ENCODE measurements at regions not wholly inside any gene's neighbourhood (a gene's known extent, or its start where the extent isn't known, plus 50 kb on each side); places are given as distances from the start of the nearest gene placed in this dataset.

GRCh38 chr5:124477577-124477976, 268.9 kb downstream of the ZNF608 start:
- no peak overlapping the region for H3K4me2 ChIP-seq (replicated peaks; ENCODE audit: extremely low read depth, low read length, poor library complexity, severe bottlenecking)
- no peaks in the 10 kb centered on the region for H3K36me3 Mint-ChIP-seq
- H3K4me3 Mint-ChIP-seq: no peak overlapping the region
- intact Hi-C loops (cut with micrococcal nuclease): no loop called here
- no peak overlapping the region for H2AFZ ChIP-seq (ENCODE audit: insufficient read depth, low read depth, low read length, poor library complexity, severe bottlenecking)
- H3K79me2 ChIP-seq (ENCODE audit: insufficient read depth, low read length): no peaks in the 10 kb centered on the region
- no peaks in the 10 kb centered on the region for H4K20me1 ChIP-seq (ENCODE audit: insufficient read depth, low read length)
- H3K9me3 Mint-ChIP-seq: peaks cover 0 to 7% (median 2%) of the 10 kb centered on the region in 7 donors
- peaks cover 0 to 3% (median 0%) of the 10 kb centered on the region in 3 donors for H3K27me3 Mint-ChIP-seq (ENCODE audit: low read depth in 3 of 3)
- no peak overlapping the region for H3K4me3 ChIP-seq (replicated peaks in 1 of 3; ENCODE audit: low read depth in 2 of 3, low read length in 3 of 3)
- no peak for DNase-seq
- no peaks in the 10 kb centered on the region for H3K27me3 ChIP-seq (ENCODE audit: control insufficient read depth in 2 of 2, insufficient read depth in 2 of 2, low read length in 2 of 2)
- H3K9ac ChIP-seq (ENCODE audit: insufficient read depth, low read length, poor library complexity, severe bottlenecking): no peak overlapping the region
- no peak for TF ChIP-seq CTCF (IDR thresholded peaks at IDR 0.05)
- H3K36me3 ChIP-seq (replicated peaks in 1 of 2; ENCODE audit: control insufficient read depth in 1 of 2, insufficient read depth in 2 of 2, low read length in 2 of 2): no peaks in the 10 kb centered on the region
- H3K4me1 ChIP-seq (ENCODE audit: control insufficient read depth in 1 of 2, insufficient read depth in 2 of 2, low read length in 2 of 2): no peaks in the 10 kb centered on the region
- WGBS (ENCODE audit: insufficient coverage): no CpG with 5 or more reads among the region's 2 CpGs
- no peak overlapping the region for H3K27ac Mint-ChIP-seq
- H3K27ac ChIP-seq (ENCODE audit: low read depth in 1 of 2, low read length in 2 of 2): no peak overlapping the region
- H3K4me1 Mint-ChIP-seq: no peaks in the 10 kb centered on the region
- peaks cover 0 to 3% of the 10 kb centered on the region in 2 donors for H3K9me3 ChIP-seq (replicated peaks in 1 of 2; ENCODE audit: control insufficient read depth in 1 of 2, insufficient read depth in 1 of 2, low read length in 2 of 2)

GRCh38 chr5:124477062-124477461, 269.4 kb downstream of the ZNF608 start:
- Histone ChIP-seq H4K20me1 (ENCODE audit: insufficient read depth, low read length) (no peaks in the 10 kb centered on the region), H3K4me1 (ENCODE audit: control insufficient read depth in 1 of 2, insufficient read depth in 2 of 2, low read length in 2 of 2) (no peaks in the 10 kb centered on the region), H3K9ac (ENCODE audit: insufficient read depth, low read length, poor library complexity, severe bottlenecking) (no peak overlapping the region), H3K27ac (ENCODE audit: low read depth in 1 of 2, low read length in 2 of 2) (no peak overlapping the region), H3K27me3 (ENCODE audit: control insufficient read depth in 2 of 2, insufficient read depth in 2 of 2, low read length in 2 of 2) (no peaks in the 10 kb centered on the region), H3K79me2 (ENCODE audit: insufficient read depth, low read length) (no peaks in the 10 kb centered on the region), H3K36me3 (replicated peaks in 1 of 2; ENCODE audit: control insufficient read depth in 1 of 2, insufficient read depth in 2 of 2, low read length in 2 of 2) (no peaks in the 10 kb centered on the region), H3K4me3 (replicated peaks in 1 of 3; ENCODE audit: low read depth in 2 of 3, low read length in 3 of 3) (no peak overlapping the region), H3K4me2 (replicated peaks; ENCODE audit: extremely low read depth, low read length, poor library complexity, severe bottlenecking) (no peak overlapping the region), H3K9me3 (replicated peaks in 1 of 2; ENCODE audit: control insufficient read depth in 1 of 2, insufficient read depth in 1 of 2, low read length in 2 of 2) (peaks cover 0 to 3% of the 10 kb centered on the region in 2 donors), H2AFZ (ENCODE audit: insufficient read depth, low read depth, low read length, poor library complexity, severe bottlenecking) (no peak overlapping the region)
- H3K27ac Mint-ChIP-seq: no peak overlapping the region
- intact Hi-C loops (cut with micrococcal nuclease): no loop called here
- no peaks in the 10 kb centered on the region for H3K4me1 Mint-ChIP-seq
- H3K36me3 Mint-ChIP-seq: no peaks in the 10 kb centered on the region
- no CpG with 5 or more reads among the region's 1 CpG for WGBS (ENCODE audit: insufficient coverage)
- peaks cover 2 to 6% (median 3%) of the 10 kb centered on the region in 7 donors for H3K9me3 Mint-ChIP-seq
- TF ChIP-seq CTCF (IDR thresholded peaks at IDR 0.05): no peak
- no peak for DNase-seq
- no peak overlapping the region for H3K4me3 Mint-ChIP-seq
- peaks cover 0 to 3% (median 1%) of the 10 kb centered on the region in 3 donors for H3K27me3 Mint-ChIP-seq (ENCODE audit: low read depth in 3 of 3)

All from CD14-positive monocyte (primary cell).